PC-3 (cell line): ENCODE measurements at regions not wholly inside any gene's neighbourhood (a gene's known extent, or its start where the extent isn't known, plus 50 kb on each side); places are given as distances from the start of the nearest gene placed in this dataset.

Experiments used
- ATAC-seq: fragments of 200-7000 bp; cut with Tn5 transposase; 2 replicates; pipeline ENCODE4 v1.9.1; 2020; ENCODE audit warnings: mild to moderate bottlenecking, moderate library complexity
- BruUV-seq: library from RNA; stranded (reverse); fragments of 400-500 nt; replicated peaks from 2 replicates; lab custom pipeline; 2021; lab: Mats Ljungman, UMichigan
- CTCF ChIA-PET: fragments of 300-600 bp; sonication (Branson Sonifier 250); formaldehyde crosslinking; loops from one replicate; lab custom pipeline; 2022; ENCODE audit warnings: antibody characterized with exemption; lab: Charles Lee
- POLR2A ChIA-PET: fragments of 300-600 bp; sonication (Branson Sonifier 250); formaldehyde crosslinking; loops from one replicate; lab custom pipeline; 2022; ENCODE audit warnings: antibody characterized with exemption; ENCODE audit not compliant: unreplicated experiment; lab: Charles Lee
- DNase-seq: peaks from one replicate; pipeline ENCODE4 v3.0.0-alpha.2; 2015
- H2AFZ ChIP-seq: fragments of 300-600 bp; sonication (generic); 2 replicates; pipeline ENCODE4 v1.6.0; 2016; ENCODE audit warnings: antibody characterized with exemption, low read length
- H3F3A ChIP-seq: fragments of 300-600 bp; sonication (generic); one replicate; pipeline ENCODE4 v1.6.0; 2017; ENCODE audit warnings: antibody characterized with exemption, low read length, control low read depth, mild to moderate bottlenecking; ENCODE audit not compliant: unreplicated experiment
- H3K27ac ChIP-seq: fragments of 300-600 bp; sonication (generic); 2 replicates; pipeline ENCODE4 v1.5.1; 2016; ENCODE audit warnings: mild to moderate bottlenecking, low read length
- H3K27me3 ChIP-seq: fragments of 300-600 bp; sonication (generic); 2 replicates; pipeline ENCODE4 v1.6.1; 2016; ENCODE audit warnings: low read length, mixed read lengths
- H3K36me3 ChIP-seq: fragments of 300-600 bp; sonication (generic); 2 replicates; pipeline ENCODE4 v1.6.1; 2016; ENCODE audit warnings: low read depth, mixed run types, low read length, mixed read lengths
- H3K4me1 ChIP-seq: fragments of 300-600 bp; sonication (generic); 2 replicates; pipeline ENCODE4 v1.5.1; 2016; ENCODE audit warnings: low read length; ENCODE audit not compliant: insufficient read depth
- H3K4me2 ChIP-seq: fragments of 300-600 bp; sonication (generic); 2 replicates; pipeline ENCODE4 v1.6.0; 2016; ENCODE audit warnings: low read length
- H3K4me3 ChIP-seq: fragments of 300-600 bp; sonication (generic); 2 replicates; pipeline ENCODE4 v1.5.1; 2016; ENCODE audit warnings: mild to moderate bottlenecking, low read length, mixed read lengths
- H3K79me2 ChIP-seq: fragments of 300-600 bp; sonication (generic); 2 replicates; pipeline ENCODE4 v1.6.1; 2017; ENCODE audit warnings: low read length, mixed read lengths
- H3K9ac ChIP-seq: fragments of 300-600 bp; sonication (generic); 2 replicates; pipeline ENCODE4 v1.6.0; 2016; ENCODE audit warnings: mild to moderate bottlenecking, low read length
- H3K9me2 ChIP-seq: fragments of 300-600 bp; sonication (generic); replicated peaks from 2 replicates; pipeline ENCODE4 v1.6.1; 2016; ENCODE audit warnings: mixed run types, low read length, mixed read lengths
- H3K9me3 ChIP-seq: fragments of 300-600 bp; sonication (generic); 2 replicates; pipeline ENCODE4 v1.6.1; 2016; ENCODE audit warnings: low read length, mixed read lengths
- H4K20me1 ChIP-seq: fragments of 300-600 bp; sonication (generic); 2 replicates; pipeline ENCODE4 v1.6.1; 2016; ENCODE audit warnings: low read length, mixed read lengths
- CTCF ChIP-seq: fragments of 300-600 bp; sonication (generic); conservative IDR thresholded peaks from 2 replicates; pipeline ENCODE4 v1.5.1; 2017; ENCODE audit warnings: antibody characterized with exemption, low read depth, mild to moderate bottlenecking, low read length
- EZH2 ChIP-seq: fragments of 300-600 bp; sonication (generic); IDR thresholded peaks from one replicate; pipeline ENCODE4 v1.6.1; 2017; ENCODE audit warnings: antibody characterized with exemption, mild to moderate bottlenecking, low read length; ENCODE audit not compliant: unreplicated experiment
- EZH2phosphoT487 ChIP-seq: fragments of 300-600 bp; sonication (generic); IDR thresholded peaks from 2 replicates; pipeline ENCODE4 v1.6.1; 2018; ENCODE audit warnings: mild to moderate bottlenecking, antibody characterized with exemption, low read length, borderline replicate concordance
- intact Hi-C: fragments of 100-400 bp; cut with micrococcal nuclease; formaldehyde crosslinking; loops from 2 replicates; pipeline ENCODE4 v1.9.0; 2023

GRCh38 chr14:86464341-86464740 is 934.4 kb downstream of the FLRT2 start:
- DNase-seq (no peak), ATAC-seq (no peak)
- CTCF ChIA-PET, result no interaction called here
- H2AFZ ChIP-seq, result no peak overlapping the region
- H3K4me3 ChIP-seq, result no peak overlapping the region
- intact Hi-C loops, result no loop called here
- no peaks in the 10 kb centered on the region for H3K27me3 ChIP-seq
- H3K9me2 ChIP-seq, result no peaks in the 10 kb centered on the region
- BruUV-seq, result no TSS peak
- no peak for TF ChIP-seq EZH2phosphoT487
- TF ChIP-seq CTCF, result no peak
- TF ChIP-seq EZH2, result no peak
- H3K9me3 ChIP-seq, result no peaks in the 10 kb centered on the region
- no peaks in the 10 kb centered on the region for H4K20me1 ChIP-seq
- POLR2A ChIA-PET, result no interaction called here
- no peaks in the 10 kb centered on the region for H3K79me2 ChIP-seq
- no peak overlapping the region for H3K4me2 ChIP-seq
- H3K9ac ChIP-seq, result no peak overlapping the region
- no peaks in the 10 kb centered on the region for H3K4me1 ChIP-seq
- H3F3A ChIP-seq, result no peaks in the 10 kb centered on the region
- H3K27ac ChIP-seq, result no peak overlapping the region
- H3K36me3 ChIP-seq, result no peaks in the 10 kb centered on the region

- CTCF ChIA-PET, result no interaction called here
- no peaks in the 10 kb centered on the region for H3K4me1 ChIP-seq
- ATAC-seq (no peak), DNase-seq (peak; percentile 26)
- no peaks in the 10 kb centered on the region for H3K36me3 ChIP-seq
- H3K9ac ChIP-seq, result no peak overlapping the region
- H3K9me2 ChIP-seq, result no peaks in the 10 kb centered on the region
- no peaks in the 10 kb centered on the region for H3K27me3 ChIP-seq
- H3F3A ChIP-seq, result no peaks in the 10 kb centered on the region
- TF ChIP-seq EZH2, result no peak
- TF ChIP-seq CTCF, result peak; percentile 43
- no peak for TF ChIP-seq EZH2phosphoT487
- BruUV-seq, result no TSS peak
- H2AFZ ChIP-seq, result no peak overlapping the region
- H3K4me3 ChIP-seq, result no peak overlapping the region
- H3K9me3 ChIP-seq, result no peaks in the 10 kb centered on the region
- no peaks in the 10 kb centered on the region for H4K20me1 ChIP-seq
- H3K27ac ChIP-seq, result no peak overlapping the region
- H3K79me2 ChIP-seq, result no peaks in the 10 kb centered on the region
- no peak overlapping the region for H3K4me2 ChIP-seq
- POLR2A ChIA-PET, result no interaction called here
- intact Hi-C loops, result no loop called here
Measured at GRCh38 chr14:86462193-86462753, 932.3 kb downstream of the FLRT2 start.

- BruUV-seq, result no TSS peak
- intact Hi-C loops, result no loop called here
- no peaks in the 10 kb centered on the region for H3F3A ChIP-seq
- POLR2A ChIA-PET, result no interaction called here
- peaks cover 7% of the 10 kb centered on the region; the same call in 1 of the 2 replicates for H3K9me3 ChIP-seq
- no peaks in the 10 kb centered on the region for H3K4me1 ChIP-seq
- no peak overlapping the region for H3K4me3 ChIP-seq
- ATAC-seq (no peak), DNase-seq (no peak)
- H3K79me2 ChIP-seq, result no peaks in the 10 kb centered on the region
- CTCF ChIA-PET, result no interaction called here
- H3K9ac ChIP-seq, result no peak overlapping the region
- no peaks in the 10 kb centered on the region for H4K20me1 ChIP-seq
- TF ChIP-seq EZH2phosphoT487, result no peak
- no peak for TF ChIP-seq EZH2
- no peak for TF ChIP-seq CTCF
- no peak overlapping the region for H2AFZ ChIP-seq
- H3K4me2 ChIP-seq, result no peak overlapping the region
- H3K27me3 ChIP-seq, result no peaks in the 10 kb centered on the region
- H3K27ac ChIP-seq, result no peak overlapping the region
- H3K9me2 ChIP-seq, result no peaks in the 10 kb centered on the region
- H3K36me3 ChIP-seq, result no peaks in the 10 kb centered on the region
Measured at GRCh38 chr14:86457481-86458135, 927.7 kb downstream of the FLRT2 start.
